ENCODE measurements at regions not wholly inside any gene's neighbourhood (a gene's known extent, or its start where the extent isn't known, plus 50 kb on each side); places are given as distances from the start of the nearest gene placed in this dataset.

DNA sequence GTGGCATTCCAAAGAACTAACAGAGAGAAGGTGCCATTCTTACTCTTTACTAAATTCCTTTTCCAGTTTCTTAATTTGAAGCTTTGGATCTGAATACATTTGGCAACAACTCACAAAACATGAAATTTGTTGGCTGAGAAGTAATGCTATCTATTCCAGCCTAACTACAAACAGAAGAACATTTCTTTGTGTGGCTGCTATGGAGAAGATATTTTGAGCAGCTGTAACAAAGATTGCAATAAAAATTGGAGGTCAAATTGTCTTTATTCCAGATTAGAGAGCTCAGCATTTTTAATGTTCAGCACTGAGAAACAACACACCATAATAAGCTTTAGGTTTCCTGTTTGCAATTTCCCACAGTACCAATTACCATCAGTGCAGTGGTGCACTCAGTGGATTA, 835.8 kb upstream of the FLRT2 start:
- BruUV-seq (replicated peaks) = no TSS peak
- dilution Hi-C loops (cut with MboI; ENCODE audit: extremely low pct_ligation_motif_present, low sequenced_read_pairs) = no loop called here

More for the DNA sequence above, 835.8 kb upstream of the FLRT2 start:
- intact Hi-C loops (cut with micrococcal nuclease) = no loop called here
- DNase-seq (ENCODE audit: low read depth, low spot score) (no peak), FAIRE-seq (no peak)
- Histone ChIP-seq H3K9me1 (replicated peaks; ENCODE audit: control insufficient read depth, extremely low read depth, insufficient read depth, low read length) (no peaks in the 10 kb centered on the region), H3K9ac (replicated peaks; ENCODE audit: extremely low read depth, insufficient read depth, low read length) (no peak overlapping the region), H3K79me2 (ENCODE audit: control insufficient read depth, insufficient read depth, low read length) (no peaks in the 10 kb centered on the region), H3K4me2 (ENCODE audit: insufficient read depth, low read length) (no peak overlapping the region), H2AFZ (ENCODE audit: low read depth, low read length) (no peak overlapping the region), H3K4me3 (replicated peaks in 1 of 3; ENCODE audit: insufficient read depth in 1 of 3, low read depth in 1 of 3, low read length in 3 of 3) (no peak overlapping the region), H3K4me1 (ENCODE audit: control insufficient read depth, extremely low read depth, insufficient read depth, low read length) (no peaks in the 10 kb centered on the region), H3K9me3 (replicated peaks; ENCODE audit: control insufficient read depth, insufficient read depth, low read length) (no peaks in the 10 kb centered on the region), H3K27ac (ENCODE audit: insufficient read depth, low read depth, low read length) (no peak overlapping the region), H3K27me3 (ENCODE audit: control insufficient read depth in 2 of 2, insufficient read depth in 2 of 2, low read length in 2 of 2) (no peaks in the 10 kb centered on the region), H4K20me1 (replicated peaks; ENCODE audit: control insufficient read depth, extremely low read depth, insufficient read depth, low read length) (no peaks in the 10 kb centered on the region), H3K36me3 (ENCODE audit: control insufficient read depth in 2 of 2, extremely low read depth in 1 of 2, insufficient read depth in 2 of 2, low read length in 2 of 2) (no peaks in the 10 kb centered on the region)
- POLR2A ChIA-PET = interaction anchor here (0.6 kb wide), 1 partner anchor 109 kb away, joined by 3 read pairs; no protein-coding TSS in a partner anchor
- CTCF ChIA-PET = interaction anchor here (1.2 kb wide), 1 partner anchor 13 kb away, joined by 4 read pairs; no protein-coding TSS in a partner anchor
- TF ChIP-seq POLR2A (IDR thresholded peaks at IDR 0.05; ENCODE audit: low read depth, low read length) (no peak), GATA2 (IDR thresholded peaks at IDR 0.05; ENCODE audit: insufficient read depth, insufficient read length, low read depth, low read length) (no peak), JUN (IDR thresholded peaks at IDR 0.05; ENCODE audit: borderline replicate concordance, insufficient read depth, insufficient read length, low read depth) (no peak), EZH2 (IDR thresholded peaks at IDR 0.05; ENCODE audit: borderline replicate concordance, low read depth, low read length, severe bottlenecking) (no peak), POLR2AphosphoS5 (IDR thresholded peaks at IDR 0.05; ENCODE audit: insufficient read depth, low read depth, low read length) (no peak), FOS (IDR thresholded peaks at IDR 0.05; ENCODE audit: borderline replicate concordance, insufficient read depth, low read length) (no peak), CTCF (IDR thresholded peaks at IDR 0.05; ENCODE audit: extremely low read depth in 1 of 2, insufficient read depth in 1 of 2, low read depth in 1 of 2, low read length in 2 of 2) (no peak), MYC (IDR thresholded peaks at IDR 0.05; ENCODE audit: low read depth, low read length) (no peak), MAX (IDR thresholded peaks at IDR 0.05; ENCODE audit: insufficient read depth, insufficient read length) (no peak)
